GM10847 (cell line): ENCODE measurements at regions not wholly inside any gene's neighbourhood (a gene's known extent, or its start where the extent isn't known, plus 50 kb on each side); places are given as distances from the start of the nearest gene placed in this dataset.

ENCODE experiments used
- POLR2A ChIP-seq: IDR thresholded peaks from 2 replicates; pipeline ENCODE4 v1.6.1; 2011; ENCODE audit not compliant: insufficient read length; ENCODE audit errors: extremely low read depth

DNA sequence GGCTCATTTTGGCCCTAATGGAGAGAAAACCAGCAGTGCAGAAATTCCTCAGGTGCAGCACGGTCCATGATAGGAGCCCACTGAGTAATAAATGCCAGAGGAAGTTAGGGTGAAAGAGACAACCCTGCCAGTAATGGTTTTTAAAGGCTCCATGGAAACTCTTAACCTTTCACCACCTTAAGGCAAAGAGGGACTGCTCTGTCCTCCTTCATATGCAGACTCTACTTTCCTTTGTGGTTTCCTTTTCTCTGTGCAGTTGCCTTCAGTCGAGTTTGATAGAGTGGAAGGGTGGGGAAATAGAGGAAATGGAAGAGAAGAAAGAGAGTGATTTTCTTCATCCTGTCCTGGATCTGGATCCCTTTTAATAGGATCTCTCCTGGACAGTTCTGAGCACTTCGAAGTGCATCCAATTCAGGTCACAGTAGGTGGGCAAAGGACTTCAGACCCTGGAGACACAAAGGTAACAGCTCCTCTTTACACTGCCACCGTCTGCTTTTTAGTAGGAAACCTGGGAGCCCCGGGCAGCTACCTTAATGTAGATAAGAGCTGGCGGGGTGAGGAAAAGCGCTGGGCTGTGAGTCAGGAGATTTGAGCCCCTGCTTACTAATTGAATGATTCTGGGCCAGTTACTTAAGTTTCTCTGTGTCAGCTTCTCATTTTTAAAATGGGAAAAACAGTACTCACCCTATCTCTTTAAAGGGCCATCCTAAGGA is 294.8 kb downstream of the KCNRG start:
- TF ChIP-seq POLR2A, result no peak

DNA sequence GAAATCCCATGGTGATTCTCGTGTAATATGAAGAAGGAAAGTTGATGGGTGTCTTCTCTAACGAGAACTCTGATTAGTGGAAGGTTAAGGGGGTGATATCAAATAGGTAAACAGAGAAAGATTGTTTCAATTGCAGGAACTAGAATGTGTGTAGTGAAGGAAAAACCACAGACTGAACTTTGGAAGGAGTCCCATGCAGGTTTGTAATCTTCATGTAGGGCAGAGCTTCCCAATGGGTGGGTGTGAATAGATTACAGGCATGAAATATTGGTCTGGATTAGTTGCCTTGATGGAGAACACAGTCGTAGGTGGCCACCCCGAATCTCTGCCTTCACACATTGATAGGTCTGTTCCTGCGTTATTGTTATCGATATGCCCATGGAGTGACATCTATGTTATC is 295.5 kb downstream of the KCNRG start:
- no peak for TF ChIP-seq POLR2A

DNA sequence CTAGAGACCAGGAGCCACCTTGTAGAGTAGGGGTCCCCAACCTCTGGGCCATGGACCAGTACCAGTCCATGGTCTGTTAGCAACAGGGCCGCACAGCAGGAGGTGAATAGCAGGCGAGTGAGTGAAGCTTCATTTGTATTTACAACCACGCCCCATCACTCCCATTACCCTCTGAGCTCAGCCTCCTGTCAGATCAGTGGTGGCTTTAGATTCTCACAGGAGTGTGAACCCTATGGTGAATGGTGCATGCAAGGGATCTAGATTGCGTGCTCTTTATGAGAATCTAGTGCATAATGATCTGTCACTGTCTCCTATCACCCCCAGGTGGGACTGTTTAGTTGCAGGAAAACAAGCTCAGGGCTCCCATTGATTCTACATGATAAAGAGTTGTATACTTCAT is 303.6 kb downstream of the KCNRG start:
- no peak for TF ChIP-seq POLR2A

DNA sequence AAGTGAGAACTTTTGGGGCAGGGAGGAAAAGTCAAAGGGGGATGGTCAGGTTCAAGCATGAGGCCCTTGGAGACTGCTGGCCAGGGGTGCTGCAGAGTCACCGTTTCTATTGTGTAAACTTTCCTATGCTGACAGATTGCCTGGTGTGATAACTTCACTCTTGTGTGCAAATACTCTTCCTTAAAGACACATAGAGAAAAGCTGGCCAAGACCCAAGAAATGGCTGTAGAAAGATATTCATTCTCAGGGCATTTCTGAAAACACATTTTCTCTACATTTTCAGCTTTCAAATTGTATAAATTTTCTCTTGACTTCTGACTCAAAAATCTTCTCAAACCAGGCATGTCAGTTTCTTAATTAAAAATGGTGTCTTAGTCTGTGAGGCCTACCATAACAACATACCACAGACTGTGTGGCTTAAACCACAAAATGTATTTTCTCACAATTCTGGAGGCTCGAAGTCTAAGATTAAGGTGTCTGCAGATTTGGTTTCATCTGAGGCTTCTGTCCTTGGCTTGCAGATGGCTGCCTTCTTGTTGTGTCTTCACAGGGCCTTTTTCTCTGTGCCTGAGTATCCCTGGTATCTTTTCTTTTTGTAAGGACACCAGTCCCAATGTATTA is 304.5 kb downstream of the KCNRG start:
- no peak for TF ChIP-seq POLR2A

DNA sequence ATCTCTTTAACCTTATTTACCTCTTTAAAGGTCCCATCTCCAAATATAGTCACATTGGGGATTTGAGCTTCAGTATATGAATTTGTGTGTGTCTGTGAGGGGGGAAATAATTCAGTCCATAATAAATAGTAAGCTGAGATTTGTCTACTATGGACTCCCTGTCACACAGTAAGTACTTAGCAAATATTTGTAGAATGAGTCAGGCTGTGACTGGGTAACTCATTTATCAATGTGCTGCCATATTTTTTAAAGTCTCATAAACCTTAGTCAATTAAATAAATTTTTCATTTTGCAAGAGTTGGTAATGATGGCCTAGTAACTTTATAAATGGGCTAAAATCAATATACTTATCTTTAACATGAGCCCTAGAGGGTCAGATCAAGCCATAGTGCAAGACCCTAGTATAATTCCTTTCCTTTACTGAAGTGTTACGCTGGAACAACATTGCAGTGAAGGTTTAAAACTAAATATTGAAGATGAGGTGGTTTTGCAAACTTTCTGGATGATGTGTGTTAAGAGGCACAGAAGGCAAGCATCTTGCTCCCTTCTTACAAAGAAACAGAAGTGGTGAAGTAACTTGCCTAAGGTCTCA is 305.1 kb downstream of the KCNRG start:
- TF ChIP-seq POLR2A, result no peak

DNA sequence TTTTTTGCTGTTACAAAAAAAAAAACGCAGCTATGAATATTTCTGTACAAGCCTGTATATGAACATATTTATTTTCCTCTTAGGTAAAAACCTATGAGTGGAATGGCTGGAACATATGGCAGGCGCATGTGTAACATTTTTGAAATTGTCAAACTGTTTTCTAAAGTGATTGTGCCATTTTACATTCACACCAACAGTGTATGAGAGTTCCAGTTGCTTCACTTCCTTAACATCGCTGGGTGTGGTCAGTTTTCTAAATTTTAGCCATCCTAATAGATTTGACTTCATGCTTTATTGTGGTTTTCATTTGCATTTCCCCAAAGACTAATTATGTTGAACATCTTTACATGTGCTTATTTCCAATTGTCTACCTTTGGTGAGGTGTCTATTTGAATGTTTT is 306.8 kb downstream of the KCNRG start:
- TF ChIP-seq POLR2A, result no peak

DNA sequence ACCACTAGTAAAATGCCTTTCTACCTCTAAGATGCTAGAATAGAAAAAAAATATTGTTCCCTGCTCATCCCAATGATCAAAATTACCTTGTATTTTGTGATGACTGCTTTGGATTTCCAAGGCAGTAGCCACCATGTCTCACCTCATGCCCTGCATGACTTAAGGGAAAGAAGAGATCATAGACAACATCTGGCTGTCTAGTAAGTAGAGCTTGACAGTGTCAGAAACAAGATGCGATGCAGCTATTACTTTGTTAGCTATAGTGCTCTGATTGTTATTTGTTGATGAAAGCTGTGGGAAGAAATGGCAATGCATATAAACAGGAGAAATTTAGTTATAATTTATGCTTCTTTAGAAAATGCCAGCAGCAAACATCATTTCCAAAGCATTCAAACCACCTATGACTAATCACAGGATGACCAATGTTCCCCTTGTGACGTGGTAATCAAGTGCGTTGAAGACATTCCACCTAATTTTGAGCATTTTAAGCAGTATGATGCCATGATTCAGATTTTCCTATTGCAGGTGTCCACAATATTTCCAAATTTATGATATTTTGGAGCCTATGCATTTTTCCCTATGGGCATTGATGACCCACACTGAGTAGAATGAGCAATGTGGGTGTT is 308.3 kb downstream of the KCNRG start:
- no peak for TF ChIP-seq POLR2A

DNA sequence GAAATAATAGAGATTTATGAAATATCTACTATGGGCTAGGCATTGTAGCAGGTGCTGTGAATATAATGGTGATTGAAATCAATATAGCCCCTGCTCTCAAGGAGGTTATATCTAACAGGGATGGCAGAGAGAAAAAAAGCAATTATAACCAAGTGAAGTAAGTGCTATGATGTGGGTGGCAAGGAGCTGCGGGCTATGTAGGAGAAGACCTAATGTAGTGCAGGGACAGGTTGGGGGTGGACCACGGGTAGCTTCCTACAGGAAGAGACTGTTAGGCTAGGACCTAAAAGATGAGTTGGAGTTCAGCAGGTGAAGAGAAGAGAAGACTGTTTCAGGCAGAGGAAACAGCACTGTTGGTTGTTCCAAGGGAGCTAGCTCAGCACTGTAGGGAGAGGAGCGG is 311.0 kb downstream of the KCNRG start:
- TF ChIP-seq POLR2A, result no peak

DNA sequence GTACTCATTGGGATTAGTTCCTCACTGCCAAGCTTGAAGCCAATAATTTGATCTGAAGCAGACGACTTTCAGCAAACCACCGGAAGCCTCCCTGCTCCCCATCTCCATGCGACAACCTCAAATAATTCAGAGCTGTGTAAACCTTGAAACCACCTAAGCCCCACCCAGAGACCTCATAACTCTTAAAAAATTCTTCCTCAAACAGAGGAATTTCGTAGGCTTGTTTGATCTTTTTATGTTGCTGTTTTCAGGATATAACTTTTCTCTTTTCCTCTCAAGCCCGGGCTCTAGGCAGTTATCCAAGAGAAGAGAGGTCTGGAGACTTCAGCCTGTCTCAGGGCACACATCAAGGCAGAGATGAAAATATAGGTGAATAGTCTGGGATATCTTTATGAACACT is 311.6 kb downstream of the KCNRG start:
- no peak for TF ChIP-seq POLR2A

DNA sequence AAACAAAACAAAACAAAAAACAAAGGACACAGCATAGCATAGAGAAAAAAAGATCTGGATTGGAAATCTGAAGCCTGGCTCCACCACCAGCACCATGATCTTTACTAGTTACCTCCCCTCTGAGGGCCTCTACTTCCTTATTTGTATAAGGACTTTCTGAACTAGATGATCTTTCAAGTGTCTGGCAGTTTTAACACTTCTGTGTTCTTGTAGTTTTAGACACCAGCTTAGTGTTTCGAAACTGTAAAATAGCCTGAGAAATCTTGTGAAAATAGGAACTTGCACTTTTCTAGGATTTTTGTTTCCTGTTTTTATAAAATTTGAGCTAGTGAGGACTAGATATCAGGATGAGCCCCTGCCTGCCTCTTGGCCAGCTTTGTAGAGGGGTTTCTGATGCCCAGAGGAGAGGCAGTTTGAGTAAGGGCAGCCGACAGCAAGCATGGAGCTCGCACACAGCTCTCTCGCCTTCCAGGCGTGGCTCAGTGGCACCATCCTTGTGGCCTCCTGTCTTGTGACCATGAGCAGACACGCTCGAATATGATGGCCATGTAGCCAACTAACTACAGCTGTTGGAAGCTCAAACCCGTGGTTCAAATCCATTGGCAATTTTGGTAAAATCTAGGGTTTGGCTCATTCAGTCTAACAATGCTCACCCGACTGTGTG is 319.0 kb downstream of the KCNRG start:
- no peak for TF ChIP-seq POLR2A

DNA sequence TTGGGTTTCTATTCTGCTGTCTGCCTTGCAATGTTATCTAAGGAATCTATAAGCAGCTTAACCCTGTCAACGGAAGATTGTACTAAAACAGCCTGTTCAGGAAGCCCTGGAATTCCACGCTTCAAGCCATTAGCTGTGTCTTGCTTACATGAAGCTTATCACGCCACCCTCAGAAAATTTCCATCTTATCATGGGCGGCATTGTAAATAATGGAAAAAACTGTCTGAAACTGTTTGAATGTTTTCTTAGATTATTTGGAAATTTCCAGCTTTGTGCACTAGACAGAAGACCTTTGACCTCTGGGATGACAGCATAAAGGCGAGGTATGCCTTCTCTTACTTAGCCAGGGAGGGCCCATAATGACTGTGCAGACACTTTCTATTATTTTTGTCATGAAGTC is 319.7 kb downstream of the KCNRG start:
- TF ChIP-seq POLR2A, result no peak

DNA sequence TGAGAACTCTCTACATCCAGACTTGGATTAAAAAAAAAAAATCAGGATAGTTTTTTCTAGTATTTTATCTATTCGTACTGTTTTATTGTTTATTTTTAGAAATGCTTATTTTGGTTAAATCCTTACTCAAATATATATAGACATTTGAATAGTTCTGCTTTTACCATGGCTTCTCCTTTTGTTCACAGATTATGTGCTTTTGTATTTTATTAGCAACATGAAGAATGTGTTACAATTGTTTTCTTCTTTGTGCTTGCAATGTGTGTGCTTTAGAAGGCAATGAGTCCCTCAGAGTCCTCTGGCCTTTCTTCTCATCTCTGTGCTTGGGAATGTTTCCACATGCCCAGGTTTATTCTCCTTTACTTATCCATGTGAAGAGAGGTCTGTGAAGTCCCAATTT is 324.0 kb downstream of the KCNRG start:
- no peak for TF ChIP-seq POLR2A

DNA sequence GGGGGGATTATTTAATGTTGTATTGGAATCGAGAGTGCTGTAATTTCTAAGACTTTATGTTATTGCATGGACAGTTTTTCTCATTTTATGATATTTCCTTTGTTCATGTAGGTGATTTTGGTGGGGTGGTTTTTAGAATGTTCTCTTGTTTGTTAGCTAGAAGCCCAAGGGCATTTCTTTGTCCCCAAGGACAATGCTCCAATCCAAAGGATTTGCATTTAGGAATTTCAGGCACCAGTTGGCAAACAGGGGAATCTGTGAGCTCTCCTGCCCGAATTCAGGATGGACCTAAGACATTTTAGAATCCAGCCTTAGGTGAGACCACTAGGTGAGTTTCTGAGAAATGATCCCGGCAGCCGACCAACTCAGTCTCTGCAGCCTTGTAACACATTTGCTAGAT is 324.9 kb downstream of the KCNRG start:
- TF ChIP-seq POLR2A, result no peak

DNA sequence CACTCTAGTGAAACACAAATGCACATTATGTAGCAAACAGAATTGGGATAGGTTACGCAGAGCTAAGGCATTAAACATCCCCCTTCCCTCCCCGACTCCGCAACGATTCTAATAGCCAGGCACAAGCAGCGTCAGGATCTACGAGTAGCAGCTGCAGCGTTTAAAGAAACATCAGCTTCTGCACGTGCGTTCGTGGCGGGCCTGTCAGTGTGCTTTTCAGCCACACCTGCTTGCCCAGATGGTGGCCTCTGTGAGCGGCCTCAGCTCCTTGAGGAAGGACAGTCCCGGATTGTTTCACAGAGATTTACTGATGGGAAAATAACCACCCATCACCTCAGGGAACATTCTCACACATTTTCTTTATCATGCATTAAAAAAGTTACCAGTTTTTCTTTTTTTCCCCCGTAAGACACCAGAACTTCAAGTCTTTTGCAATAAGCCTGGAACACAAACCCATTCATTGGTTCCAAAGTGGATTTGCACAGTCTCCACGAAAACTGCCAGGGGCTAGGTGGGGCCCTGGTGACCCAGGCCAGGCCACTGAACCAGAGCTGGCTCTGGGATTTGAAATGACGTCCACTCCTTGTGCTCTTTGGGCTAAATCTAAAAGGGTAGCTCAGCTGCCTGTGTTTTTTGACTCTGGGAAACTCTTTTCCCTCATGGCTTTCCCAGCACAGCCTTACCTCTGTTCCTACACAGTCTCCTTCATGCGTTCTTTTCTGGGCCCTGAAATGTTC is 325.5 kb downstream of the KCNRG start:
- TF ChIP-seq POLR2A, result no peak

DNA sequence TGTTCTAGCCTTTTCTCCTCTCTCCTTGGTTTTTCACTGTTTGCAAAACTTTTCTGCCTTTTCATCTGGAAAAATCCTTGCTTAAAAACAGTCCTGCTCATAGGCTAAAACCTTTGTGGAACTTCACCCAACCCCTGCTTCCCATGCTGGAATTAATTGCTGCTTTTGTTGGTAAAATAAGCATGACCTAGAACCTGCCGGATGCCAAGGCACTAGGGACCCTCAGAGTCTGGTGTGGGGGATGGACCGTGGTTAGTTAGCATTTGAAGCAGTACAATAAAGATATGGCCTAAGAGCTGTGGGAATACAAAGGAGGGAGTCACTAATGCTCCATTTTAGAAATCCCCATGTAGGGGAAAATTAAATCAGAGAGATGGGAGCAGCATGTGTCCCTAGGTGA is 326.3 kb downstream of the KCNRG start:
- no peak for TF ChIP-seq POLR2A

DNA sequence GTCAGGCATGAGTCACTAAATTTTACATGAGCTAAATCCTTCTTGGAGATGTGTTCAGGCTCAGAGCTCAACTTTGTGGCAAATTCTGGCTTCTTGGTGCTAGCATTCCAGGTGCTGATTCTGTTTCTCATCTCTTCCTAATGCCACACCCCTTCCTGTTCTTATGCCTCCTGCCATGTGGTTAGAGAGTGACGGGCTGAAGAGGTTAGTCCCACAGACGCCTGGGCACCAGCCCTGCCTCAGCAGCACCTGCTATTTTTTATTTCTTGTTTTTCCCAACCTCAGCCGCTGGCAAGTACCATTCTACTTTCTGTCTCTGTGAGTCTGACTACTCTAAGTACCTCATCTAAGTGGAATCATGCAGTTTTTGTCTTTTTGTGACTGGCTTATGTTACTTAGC is 329.5 kb downstream of the KCNRG start:
- TF ChIP-seq POLR2A, result no peak

DNA sequence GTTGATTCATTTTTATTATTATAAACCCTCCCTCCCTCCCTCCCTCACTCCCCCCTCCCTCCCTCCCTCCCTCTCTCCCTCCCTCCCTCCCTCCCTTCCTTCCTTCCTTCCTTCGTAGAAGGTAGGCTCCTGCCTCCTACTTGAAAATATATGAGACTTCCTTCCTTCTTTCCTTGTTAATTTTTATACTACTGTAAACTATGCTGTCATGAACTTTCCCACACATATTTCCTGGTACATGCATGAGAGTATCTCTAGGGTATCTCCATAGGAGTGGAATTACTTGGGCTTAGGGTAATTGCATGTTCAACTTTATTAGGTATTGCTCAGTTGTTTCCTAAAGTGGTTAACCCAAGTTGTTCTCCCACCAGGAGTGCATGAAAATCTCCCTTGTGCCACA is 330.6 kb downstream of the KCNRG start:
- TF ChIP-seq POLR2A, result no peak
